HG03442 (cell line): ENCODE measurements at regions not wholly inside any gene's neighbourhood (a gene's known extent, or its start where the extent isn't known, plus 50 kb on each side); places are given as distances from the start of the nearest gene placed in this dataset.
"Not testable (repeated sequence)": the region's sequence is repeated elsewhere in the genome, so short reads cannot be mapped to it uniquely, and the experiment has no call there.

Experiments used
- ATAC-seq: cut with Tn5 transposase; IDR thresholded peaks from one replicate; pipeline ENCODE4 v1.9.1; 2021; ENCODE audit warnings: mild to moderate bottlenecking, moderate library complexity; ENCODE audit not compliant: unreplicated experiment

DNA sequence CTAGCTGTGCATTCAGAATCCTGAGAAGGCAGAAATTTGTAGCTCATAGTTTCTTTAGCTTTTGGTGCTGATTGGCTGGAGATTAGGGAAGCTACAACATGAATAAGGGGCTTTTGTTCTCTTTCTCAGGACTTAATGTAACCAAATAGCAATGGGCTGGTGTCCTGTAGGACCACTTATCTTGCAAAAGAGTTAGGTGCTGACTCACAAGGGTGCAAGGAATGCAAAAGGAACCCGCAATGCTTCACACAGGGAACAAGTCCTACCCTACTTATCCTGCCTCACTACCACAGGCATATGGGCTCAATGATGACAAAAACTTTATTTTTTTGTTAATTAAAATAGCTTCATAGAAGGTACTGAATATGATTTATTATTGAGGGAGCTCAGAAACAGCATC, 541.5 kb downstream of the AMY1C start:
- ATAC-seq: no peak

GRCh38 chr1:104294259-104294658, 544.6 kb downstream of the AMY1C start:
- ATAC-seq: no peak

- no peak for ATAC-seq
These were observed 545.8 kb downstream of the AMY1C start for GRCh38 chr1:104295511-104295910.

DNA sequence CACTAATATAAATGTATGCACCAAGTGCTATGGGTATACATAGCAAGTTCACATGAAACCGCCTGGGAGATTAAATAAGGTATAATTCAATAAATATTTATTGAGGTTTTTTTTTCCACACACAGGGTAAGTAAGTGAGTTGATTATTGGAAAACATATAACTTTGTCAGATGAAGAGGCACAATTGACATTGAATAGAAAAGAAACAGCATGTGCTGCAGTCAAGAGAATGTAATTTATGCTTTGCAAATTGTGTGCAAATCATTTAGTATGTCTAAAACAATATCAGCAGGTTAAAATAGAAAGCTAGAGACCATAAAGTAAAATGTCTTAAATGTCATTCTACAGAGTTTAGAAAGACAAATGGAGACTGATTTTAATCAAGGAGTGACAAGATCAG, 560.0 kb downstream of the AMY1C start:
- no peak for ATAC-seq

- ATAC-seq: no peak
These were observed 566.1 kb downstream of the AMY1C start for GRCh38 chr1:104315823-104316222.

DNA sequence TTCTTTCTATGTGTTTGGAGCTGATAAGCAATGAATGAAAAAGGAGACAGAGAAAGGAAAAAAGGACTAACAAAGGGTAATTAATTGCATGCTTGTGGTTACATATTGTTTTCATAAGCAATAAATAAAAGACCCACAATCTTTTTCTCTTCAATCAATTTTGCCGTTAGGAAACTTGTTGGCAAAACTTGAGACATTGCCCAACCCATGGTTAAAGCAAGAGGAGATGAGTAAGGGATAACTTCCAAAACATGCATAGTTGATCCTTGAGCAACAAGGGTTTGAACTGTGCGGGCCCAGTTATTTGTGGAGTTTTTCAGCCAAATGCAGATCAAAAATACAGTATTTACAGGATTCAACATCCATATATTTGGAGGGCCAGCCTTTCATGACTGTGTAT, 572.4 kb downstream of the AMY1C start:
- no peak for ATAC-seq

DNA sequence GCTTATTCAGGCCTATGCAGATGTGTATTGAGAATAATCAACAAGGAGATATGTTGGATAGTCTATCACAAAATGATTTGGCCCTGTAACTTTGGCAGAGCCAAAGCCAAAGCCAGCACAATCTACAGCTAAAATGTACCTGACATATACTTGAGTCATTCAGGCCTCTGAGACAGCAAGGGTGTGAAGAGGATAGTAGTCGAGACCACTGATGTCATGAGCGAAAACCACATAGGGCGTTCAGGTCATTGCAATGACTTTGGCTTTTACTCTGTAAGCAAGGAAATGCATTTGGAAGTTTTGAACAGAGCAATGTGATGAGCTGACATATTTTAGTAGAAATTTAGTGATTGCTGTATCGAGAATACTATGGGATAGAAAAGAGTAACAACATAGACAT, 579.6 kb downstream of the AMY1C start:
- ATAC-seq: peak; percentile 53

DNA sequence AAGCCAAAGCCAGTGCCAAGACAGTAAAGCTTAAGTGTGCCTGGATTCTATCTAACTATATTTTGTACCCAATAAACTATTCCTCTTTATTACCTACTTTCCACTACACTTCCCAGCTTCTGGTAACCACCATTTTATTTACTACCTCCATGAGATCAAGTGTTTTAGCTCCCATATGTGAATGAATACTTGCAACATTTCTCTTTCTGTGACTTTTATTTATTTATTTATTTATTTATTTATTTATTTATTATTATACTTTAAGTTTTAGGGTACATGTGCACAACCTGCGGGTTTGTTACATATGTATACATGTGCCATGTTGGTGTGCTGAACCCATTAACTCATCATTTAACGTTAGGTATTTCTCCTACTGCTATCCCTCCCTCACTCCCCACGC, 582.1 kb downstream of the AMY1C start:
- ATAC-seq: no peak

- ATAC-seq: not testable (repeated sequence)
These were observed 588.2 kb downstream of the AMY1C start for GRCh38 chr1:104337927-104338326.

GRCh38 chr1:104341944-104342343, 592.2 kb downstream of the AMY1C start:
- ATAC-seq: no peak

DNA sequence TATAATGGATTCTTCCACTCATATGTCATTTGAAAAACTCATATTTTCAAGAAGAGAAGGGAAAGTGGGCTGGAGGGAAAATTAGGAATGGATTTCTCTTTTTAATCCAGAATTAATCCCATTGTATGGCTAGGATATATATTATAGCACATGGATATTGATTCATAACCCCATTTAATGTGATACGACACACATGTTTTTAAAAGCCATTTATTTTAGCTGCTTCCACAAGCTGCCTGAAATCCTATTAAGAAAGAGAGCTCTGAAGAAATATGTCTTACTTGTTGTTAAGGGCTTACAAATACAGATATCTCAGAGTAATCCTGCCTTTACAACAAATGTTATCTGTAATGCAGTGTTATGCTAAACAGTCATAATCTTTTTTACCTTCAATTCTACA, 598.6 kb downstream of the AMY1C start:
- no peak for ATAC-seq

DNA sequence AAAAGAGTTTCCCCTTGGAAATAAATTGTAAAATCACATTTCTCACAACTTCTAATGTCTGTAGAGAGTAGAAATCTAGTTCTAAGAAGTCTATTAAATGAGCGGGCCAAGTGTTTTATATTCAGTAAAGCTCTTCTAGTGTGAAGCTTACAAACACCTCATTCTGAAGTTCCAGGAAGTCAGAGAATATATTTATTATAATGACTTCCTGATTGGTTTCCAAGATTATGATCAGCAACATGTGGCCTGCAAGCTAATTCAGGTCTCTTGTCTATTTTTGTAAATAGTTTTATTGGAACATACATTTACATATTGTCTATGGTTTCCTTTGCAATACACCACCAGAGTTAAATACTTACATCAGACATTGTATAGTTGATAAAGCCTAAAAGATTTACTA, 603.9 kb downstream of the AMY1C start:
- ATAC-seq: no peak

DNA sequence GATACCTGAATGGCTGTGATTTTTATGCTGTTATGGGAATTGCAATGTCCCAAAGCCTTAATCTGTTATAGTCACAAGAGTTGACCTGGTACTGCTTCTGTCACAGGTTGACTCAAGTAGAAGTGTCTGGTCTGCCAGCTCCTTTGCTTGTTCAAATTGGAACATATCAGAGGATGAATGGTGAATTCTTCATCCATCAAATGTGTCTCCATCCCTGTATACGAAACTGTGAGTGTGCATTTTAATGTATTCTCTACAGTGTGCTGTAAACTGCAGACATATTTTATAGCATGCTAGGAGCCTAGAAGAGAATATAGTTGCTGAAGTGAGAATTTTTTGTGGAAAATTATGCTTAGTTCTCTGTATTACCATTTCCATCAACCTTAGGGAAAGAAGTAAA, 608.4 kb downstream of the AMY1C start:
- no peak for ATAC-seq

- ATAC-seq: no peak
These were observed 608.9 kb downstream of the AMY1C start for GRCh38 chr1:104358621-104359020.

DNA sequence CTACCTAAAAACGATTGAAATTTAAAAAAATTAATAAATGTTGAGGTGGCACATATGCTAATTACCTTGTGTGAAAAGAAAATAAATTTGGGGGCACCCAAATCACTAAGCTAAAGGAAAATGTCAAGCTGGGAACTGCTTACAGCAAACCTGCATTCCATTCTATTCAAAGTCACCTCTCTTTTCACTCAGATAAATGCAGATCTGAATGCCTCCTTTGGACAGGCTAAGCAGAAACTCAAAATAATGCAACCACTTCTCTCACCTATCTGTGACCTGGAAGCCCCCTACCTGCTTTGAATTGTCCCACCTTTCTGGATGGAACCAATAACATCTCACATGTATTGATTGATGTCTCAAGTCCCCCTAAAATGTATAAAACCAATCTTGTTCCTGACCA, 628.7 kb downstream of the AMY1C start:
- ATAC-seq: no peak

GRCh38 chr1:104380003-104380402, 630.3 kb downstream of the AMY1C start:
- no peak for ATAC-seq

GRCh38 chr1:104387716-104388508, 638.2 kb downstream of the AMY1C start:
- ATAC-seq: peak; percentile 52

GRCh38 chr1:104392552-104392951, 642.9 kb downstream of the AMY1C start:
- no peak for ATAC-seq

DNA sequence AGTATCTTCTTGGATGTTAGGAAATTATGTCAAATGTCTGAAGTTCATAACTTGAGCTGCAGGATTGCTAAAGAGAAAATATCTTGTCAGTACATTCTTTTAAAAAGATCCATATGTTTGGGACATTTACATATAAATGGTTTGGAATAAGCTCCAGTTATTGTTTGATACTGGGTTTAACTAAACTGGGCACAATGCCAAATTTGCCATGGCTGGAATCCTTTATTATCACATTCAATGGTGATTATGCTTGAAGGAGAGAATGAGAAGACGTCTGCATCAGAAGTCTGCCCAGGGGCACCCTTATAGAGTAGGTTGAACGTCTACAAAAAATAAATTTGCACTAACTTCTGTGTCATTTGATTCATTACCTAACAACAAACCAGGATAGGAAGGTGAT, 652.5 kb downstream of the AMY1C start:
- ATAC-seq: no peak

DNA sequence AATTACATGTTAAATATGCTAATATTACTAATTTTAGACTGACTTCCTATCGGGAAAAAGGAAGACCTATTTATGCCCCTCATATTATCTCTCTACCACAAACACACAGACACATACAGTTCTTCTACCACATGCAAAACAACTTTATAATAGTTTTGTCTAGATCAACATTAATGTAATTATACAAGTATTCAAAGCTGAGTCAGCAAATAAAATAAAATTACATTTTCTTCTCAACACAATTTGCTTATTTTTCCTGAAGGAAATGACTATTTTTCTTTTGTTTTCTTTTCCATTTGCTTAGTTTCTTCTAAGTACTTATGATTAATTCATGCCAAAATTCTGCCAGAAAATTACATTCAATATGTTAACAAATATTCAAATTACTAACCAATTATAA, 654.2 kb downstream of the AMY1C start:
- ATAC-seq: no peak

GRCh38 chr1:104406728-104407127, 657.0 kb downstream of the AMY1C start:
- ATAC-seq: no peak

GRCh38 chr1:104408268-104408667, 658.6 kb downstream of the AMY1C start:
- no peak for ATAC-seq

DNA sequence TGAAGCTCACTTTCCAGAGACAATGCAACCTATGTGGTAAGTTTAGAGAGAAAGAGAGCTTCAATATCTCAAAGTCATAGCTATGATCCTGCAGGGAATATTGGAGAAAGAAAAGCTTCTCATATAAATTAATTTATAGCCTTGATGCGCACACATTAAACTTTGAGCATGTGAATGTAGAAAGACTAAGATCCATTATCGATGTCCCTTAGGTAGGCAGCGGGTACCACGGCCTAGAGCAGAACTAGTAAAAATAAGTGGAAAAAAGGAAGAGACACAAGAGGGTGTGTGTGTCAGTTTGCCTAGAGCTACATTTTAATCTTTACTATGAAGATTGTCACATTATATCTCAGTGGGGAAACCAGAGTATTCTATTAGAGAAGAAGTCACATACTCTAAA, 685.6 kb downstream of the AMY1C start:
- no peak for ATAC-seq
